ENCODE measurements at regions not wholly inside any gene's neighbourhood (a gene's known extent, or its start where the extent isn't known, plus 50 kb on each side); places are given as distances from the start of the nearest gene placed in this dataset.

GRCh38 chrX:43096830-43097229 is 318.9 kb upstream of the PPP1R2C start:
- no peaks in the 10 kb centered on the region for H3K4me1 ChIP-seq (ENCODE audit: insufficient read depth, low read length)
- no peaks in the 10 kb centered on the region for H3K79me2 ChIP-seq (ENCODE audit: insufficient read depth, low read length)
- no peak overlapping the region for H3K4me3 ChIP-seq (ENCODE audit: low read depth in 1 of 2, low read length in 2 of 2)
- no peak overlapping the region for H2AFZ ChIP-seq (ENCODE audit: low read depth, low read length)
- ATAC-seq (ENCODE audit: insufficient read depth, low read depth): no peak
- no peak overlapping the region for H3K27ac ChIP-seq (ENCODE audit: low read length)
- H3K9me3 ChIP-seq (ENCODE audit: insufficient read depth, low read length, severe bottlenecking): no peaks in the 10 kb centered on the region
- TF ChIP-seq CTCF (IDR thresholded peaks at IDR 0.05; ENCODE audit: borderline replicate concordance, extremely low read depth, low read length, poor library complexity, severe bottlenecking): no peak
- no peak for TF ChIP-seq EZH2 (IDR thresholded peaks at IDR 0.05; ENCODE audit: borderline replicate concordance, low read depth, low read length, severe bottlenecking)
- H3K9ac ChIP-seq (ENCODE audit: low read depth, low read length): no peak overlapping the region
- H4K20me1 ChIP-seq (ENCODE audit: insufficient read depth, low read length): no peaks in the 10 kb centered on the region
- H3K36me3 ChIP-seq (ENCODE audit: insufficient read depth, low read length): no peaks in the 10 kb centered on the region
- DNase-seq: no peak
- no peak overlapping the region for H3K4me2 ChIP-seq (ENCODE audit: insufficient read depth, low read length)
- H3K27me3 ChIP-seq (ENCODE audit: insufficient read depth, low read length, poor library complexity): no peaks in the 10 kb centered on the region

- Histone ChIP-seq H3K4me1 (ENCODE audit: insufficient read depth, low read length) (no peaks in the 10 kb centered on the region), H3K9me3 (ENCODE audit: insufficient read depth, low read length, severe bottlenecking) (no peaks in the 10 kb centered on the region), H3K27ac (ENCODE audit: low read length) (no peak overlapping the region), H3K4me3 (ENCODE audit: low read depth in 1 of 2, low read length in 2 of 2) (no peak overlapping the region), H3K9ac (ENCODE audit: low read depth, low read length) (no peak overlapping the region), H3K79me2 (ENCODE audit: insufficient read depth, low read length) (no peaks in the 10 kb centered on the region), H4K20me1 (ENCODE audit: insufficient read depth, low read length) (no peaks in the 10 kb centered on the region), H3K27me3 (ENCODE audit: insufficient read depth, low read length, poor library complexity) (no peaks in the 10 kb centered on the region), H3K4me2 (ENCODE audit: insufficient read depth, low read length) (no peak overlapping the region), H2AFZ (ENCODE audit: low read depth, low read length) (no peak overlapping the region; the same call in 1 of the 2 replicates), H3K36me3 (ENCODE audit: insufficient read depth, low read length) (no peaks in the 10 kb centered on the region)
- ATAC-seq (ENCODE audit: insufficient read depth, low read depth) (no peak), DNase-seq (no peak)
- TF ChIP-seq CTCF (IDR thresholded peaks at IDR 0.05; ENCODE audit: borderline replicate concordance, extremely low read depth, low read length, poor library complexity, severe bottlenecking) (no peak), EZH2 (IDR thresholded peaks at IDR 0.05; ENCODE audit: borderline replicate concordance, low read depth, low read length, severe bottlenecking) (no peak)
These were observed 328.0 kb upstream of the PPP1R2C start for GRCh38 chrX:43106009-43106408.

GRCh38 chrX:43108828-43109227 is 330.9 kb upstream of the PPP1R2C start:
- Histone ChIP-seq H3K9me3 (ENCODE audit: insufficient read depth, low read length, severe bottlenecking) (no peaks in the 10 kb centered on the region), H3K4me3 (ENCODE audit: low read depth in 1 of 2, low read length in 2 of 2) (no peak overlapping the region), H2AFZ (ENCODE audit: low read depth, low read length) (no peak overlapping the region), H3K27me3 (ENCODE audit: insufficient read depth, low read length, poor library complexity) (no peaks in the 10 kb centered on the region), H4K20me1 (ENCODE audit: insufficient read depth, low read length) (no peaks in the 10 kb centered on the region), H3K36me3 (ENCODE audit: insufficient read depth, low read length) (no peaks in the 10 kb centered on the region), H3K9ac (ENCODE audit: low read depth, low read length) (no peak overlapping the region), H3K4me1 (ENCODE audit: insufficient read depth, low read length) (no peaks in the 10 kb centered on the region), H3K4me2 (ENCODE audit: insufficient read depth, low read length) (no peak overlapping the region), H3K79me2 (ENCODE audit: insufficient read depth, low read length) (no peaks in the 10 kb centered on the region), H3K27ac (ENCODE audit: low read length) (no peak overlapping the region)
- ATAC-seq (ENCODE audit: insufficient read depth, low read depth) (no peak), DNase-seq (no peak)
- no peak for TF ChIP-seq EZH2 (IDR thresholded peaks at IDR 0.05; ENCODE audit: borderline replicate concordance, low read depth, low read length, severe bottlenecking)
- TF ChIP-seq CTCF (IDR thresholded peaks at IDR 0.05; ENCODE audit: borderline replicate concordance, extremely low read depth, low read length, poor library complexity, severe bottlenecking): no peak

- H3K9ac ChIP-seq (ENCODE audit: low read depth, low read length): no peak overlapping the region
- no peak overlapping the region for H2AFZ ChIP-seq (ENCODE audit: low read depth, low read length)
- no peaks in the 10 kb centered on the region for H3K4me1 ChIP-seq (ENCODE audit: insufficient read depth, low read length)
- H3K79me2 ChIP-seq (ENCODE audit: insufficient read depth, low read length): no peaks in the 10 kb centered on the region
- H3K4me2 ChIP-seq (ENCODE audit: insufficient read depth, low read length): no peak overlapping the region
- DNase-seq (peak; percentile 5), ATAC-seq (ENCODE audit: insufficient read depth, low read depth) (no peak)
- H3K27me3 ChIP-seq (ENCODE audit: insufficient read depth, low read length, poor library complexity): no peaks in the 10 kb centered on the region
- H3K9me3 ChIP-seq (ENCODE audit: insufficient read depth, low read length, severe bottlenecking): no peaks in the 10 kb centered on the region
- H3K4me3 ChIP-seq (ENCODE audit: low read depth in 1 of 2, low read length in 2 of 2): no peak overlapping the region
- TF ChIP-seq CTCF (IDR thresholded peaks at IDR 0.05; ENCODE audit: borderline replicate concordance, extremely low read depth, low read length, poor library complexity, severe bottlenecking) (no peak), EZH2 (IDR thresholded peaks at IDR 0.05; ENCODE audit: borderline replicate concordance, low read depth, low read length, severe bottlenecking) (no peak)
- H4K20me1 ChIP-seq (ENCODE audit: insufficient read depth, low read length): no peaks in the 10 kb centered on the region
- H3K27ac ChIP-seq (ENCODE audit: low read length): no peak overlapping the region
- H3K36me3 ChIP-seq (ENCODE audit: insufficient read depth, low read length): no peaks in the 10 kb centered on the region
These were observed 343.7 kb upstream of the PPP1R2C start for GRCh38 chrX:43121637-43122036.
